ENCODE measurements at regions not wholly inside any gene's neighbourhood (a gene's known extent, or its start where the extent isn't known, plus 50 kb on each side); places are given as distances from the start of the nearest gene placed in this dataset.

- Mint-ChIP-seq H3K4me3 (no peak overlapping the region), H3K27ac (no peak overlapping the region), H3K4me1 (no peaks in the 10 kb centered on the region), H3K36me3 (no peaks in the 10 kb centered on the region), H3K27me3 (no peaks in the 10 kb centered on the region), H3K9me3 (peaks cover 2% of the 10 kb centered on the region)
- no peak for ATAC-seq (ENCODE audit: low read depth)
- no peak for DNase-seq (ENCODE audit: low spot score in 2 of 2)
Measured at GRCh38 chr13:62022369-62022768, 606.7 kb upstream of the PCDH20 start.

- ATAC-seq (ENCODE audit: low read depth): no peak
- Mint-ChIP-seq H3K36me3 (no peaks in the 10 kb centered on the region), H3K4me3 (no peak overlapping the region), H3K27ac (no peak overlapping the region), H3K27me3 (no peaks in the 10 kb centered on the region), H3K4me1 (no peaks in the 10 kb centered on the region), H3K9me3 (peaks cover 2% of the 10 kb centered on the region)
- no peak for DNase-seq (ENCODE audit: low spot score in 2 of 2)
Measured at GRCh38 chr13:62019858-62020257, 604.2 kb upstream of the PCDH20 start.

GRCh38 chr13:62014299-62014698 lies 598.6 kb upstream of the PCDH20 start:
- Mint-ChIP-seq H3K27me3 (no peaks in the 10 kb centered on the region), H3K36me3 (no peaks in the 10 kb centered on the region), H3K27ac (no peak overlapping the region), H3K4me1 (no peaks in the 10 kb centered on the region), H3K9me3 (peaks cover 1% of the 10 kb centered on the region), H3K4me3 (no peak overlapping the region)
- ATAC-seq (ENCODE audit: low read depth): no peak
- no peak for DNase-seq (ENCODE audit: low spot score in 2 of 2)

- Mint-ChIP-seq H3K4me1 (no peaks in the 10 kb centered on the region), H3K27ac (no peak overlapping the region), H3K4me3 (no peak overlapping the region), H3K36me3 (no peaks in the 10 kb centered on the region), H3K27me3 (no peaks in the 10 kb centered on the region), H3K9me3 (peaks cover 3% of the 10 kb centered on the region)
- ATAC-seq (ENCODE audit: low read depth) (no peak), DNase-seq (ENCODE audit: low spot score in 2 of 2) (no peak)
Measured at GRCh38 chr13:62003452-62003851, 587.8 kb upstream of the PCDH20 start.

- H3K27ac Mint-ChIP-seq: no peak overlapping the region
- ATAC-seq (ENCODE audit: low read depth) (no peak), DNase-seq (ENCODE audit: low spot score in 2 of 2) (no peak)
- no peaks in the 10 kb centered on the region for H3K27me3 Mint-ChIP-seq
- no peaks in the 10 kb centered on the region for H3K36me3 Mint-ChIP-seq
- H3K4me3 Mint-ChIP-seq: no peak overlapping the region
- H3K4me1 Mint-ChIP-seq: no peaks in the 10 kb centered on the region
- H3K9me3 Mint-ChIP-seq: peaks cover 11% of the 10 kb centered on the region
Measured at GRCh38 chr13:61994174-61994573, 578.5 kb upstream of the PCDH20 start.

- H3K27me3 Mint-ChIP-seq: no peaks in the 10 kb centered on the region
- H3K36me3 Mint-ChIP-seq: no peaks in the 10 kb centered on the region
- H3K9me3 Mint-ChIP-seq: peaks cover 6% of the 10 kb centered on the region
- no peaks in the 10 kb centered on the region for H3K4me1 Mint-ChIP-seq
- DNase-seq (ENCODE audit: low spot score in 2 of 2) (no peak), ATAC-seq (ENCODE audit: low read depth) (no peak)
- H3K27ac Mint-ChIP-seq: no peak overlapping the region
- no peak overlapping the region for H3K4me3 Mint-ChIP-seq
Measured at GRCh38 chr13:61989978-61990377, 574.3 kb upstream of the PCDH20 start.

- Mint-ChIP-seq H3K27me3 (no peaks in the 10 kb centered on the region), H3K9me3 (peaks cover 4% of the 10 kb centered on the region), H3K4me1 (no peaks in the 10 kb centered on the region), H3K36me3 (no peaks in the 10 kb centered on the region), H3K4me3 (no peak overlapping the region), H3K27ac (no peak overlapping the region)
- DNase-seq (ENCODE audit: low spot score in 2 of 2): no peak
- ATAC-seq (ENCODE audit: low read depth): no peak
Measured at GRCh38 chr13:61988810-61989209, 573.2 kb upstream of the PCDH20 start.

- H3K27ac Mint-ChIP-seq: no peak overlapping the region
Measured at GRCh38 chr13:61975001-61975400, 559.4 kb upstream of the PCDH20 start.

GRCh38 chr13:61965756-61966155 lies 550.1 kb upstream of the PCDH20 start:
- Mint-ChIP-seq H3K9me3 (no peaks in the 10 kb centered on the region), H3K27me3 (no peaks in the 10 kb centered on the region), H3K4me3 (no peak overlapping the region), H3K4me1 (no peaks in the 10 kb centered on the region), H3K27ac (no peak overlapping the region), H3K36me3 (no peaks in the 10 kb centered on the region)
- no peak for DNase-seq (ENCODE audit: low spot score in 2 of 2)
- no peak for ATAC-seq (ENCODE audit: low read depth)

More at GRCh38 chr13:61975001-61975400, 559.4 kb upstream of the PCDH20 start:
- no peaks in the 10 kb centered on the region for H3K4me1 Mint-ChIP-seq
- H3K36me3 Mint-ChIP-seq: no peaks in the 10 kb centered on the region
- peaks cover 4% of the 10 kb centered on the region for H3K9me3 Mint-ChIP-seq
- H3K27me3 Mint-ChIP-seq: no peaks in the 10 kb centered on the region
- DNase-seq (ENCODE audit: low spot score in 2 of 2) (no peak), ATAC-seq (ENCODE audit: low read depth) (no peak)
- H3K4me3 Mint-ChIP-seq: no peak overlapping the region

GRCh38 chr13:61960981-61961380 lies 545.3 kb upstream of the PCDH20 start:
- H3K27ac Mint-ChIP-seq: no peak overlapping the region
- DNase-seq (ENCODE audit: low spot score in 2 of 2) (no peak), ATAC-seq (ENCODE audit: low read depth) (no peak)
- H3K9me3 Mint-ChIP-seq: no peaks in the 10 kb centered on the region
- H3K4me1 Mint-ChIP-seq: no peaks in the 10 kb centered on the region
- H3K4me3 Mint-ChIP-seq: no peak overlapping the region
- no peaks in the 10 kb centered on the region for H3K27me3 Mint-ChIP-seq
- no peaks in the 10 kb centered on the region for H3K36me3 Mint-ChIP-seq

- Mint-ChIP-seq H3K4me3 (no peak overlapping the region), H3K27me3 (no peaks in the 10 kb centered on the region), H3K4me1 (no peaks in the 10 kb centered on the region), H3K27ac (no peak overlapping the region), H3K36me3 (no peaks in the 10 kb centered on the region), H3K9me3 (no peaks in the 10 kb centered on the region)
- ATAC-seq (ENCODE audit: low read depth) (no peak), DNase-seq (ENCODE audit: low spot score in 2 of 2) (no peak)
Measured at GRCh38 chr13:61954092-61954491, 538.4 kb upstream of the PCDH20 start.

- H3K36me3 Mint-ChIP-seq: no peaks in the 10 kb centered on the region
- H3K9me3 Mint-ChIP-seq: no peaks in the 10 kb centered on the region
- no peak for DNase-seq (ENCODE audit: low spot score in 2 of 2)
- no peak overlapping the region for H3K4me3 Mint-ChIP-seq
- ATAC-seq (ENCODE audit: low read depth): no peak
- no peaks in the 10 kb centered on the region for H3K4me1 Mint-ChIP-seq
- no peaks in the 10 kb centered on the region for H3K27me3 Mint-ChIP-seq
- no peak overlapping the region for H3K27ac Mint-ChIP-seq
Measured at GRCh38 chr13:61950828-61951227, 535.2 kb upstream of the PCDH20 start.

- Mint-ChIP-seq H3K4me3 (no peak overlapping the region), H3K36me3 (no peaks in the 10 kb centered on the region), H3K9me3 (peaks cover 2% of the 10 kb centered on the region), H3K4me1 (no peaks in the 10 kb centered on the region), H3K27ac (no peak overlapping the region), H3K27me3 (no peaks in the 10 kb centered on the region)
- ATAC-seq (ENCODE audit: low read depth): no peak
- no peak for DNase-seq (ENCODE audit: low spot score in 2 of 2)
Measured at GRCh38 chr13:61944329-61944929, 528.8 kb upstream of the PCDH20 start.

- Mint-ChIP-seq H3K27ac (no peak overlapping the region), H3K9me3 (peaks cover 1% of the 10 kb centered on the region), H3K4me3 (no peak overlapping the region), H3K27me3 (no peaks in the 10 kb centered on the region), H3K36me3 (no peaks in the 10 kb centered on the region), H3K4me1 (no peaks in the 10 kb centered on the region)
- DNase-seq (ENCODE audit: low spot score in 2 of 2) (no peak), ATAC-seq (ENCODE audit: low read depth) (no peak)
Measured at GRCh38 chr13:61935710-61936109, 520.1 kb upstream of the PCDH20 start.

GRCh38 chr13:61927648-61928047 lies 512.0 kb upstream of the PCDH20 start:
- Mint-ChIP-seq H3K27ac (no peak overlapping the region), H3K4me1 (no peaks in the 10 kb centered on the region), H3K4me3 (no peak overlapping the region), H3K27me3 (no peaks in the 10 kb centered on the region), H3K9me3 (peaks cover 6% of the 10 kb centered on the region), H3K36me3 (no peaks in the 10 kb centered on the region)
- no peak for ATAC-seq (ENCODE audit: low read depth)
- DNase-seq (ENCODE audit: low spot score in 2 of 2): no peak

Data from memory B cell (primary cell).